ENCODE measurements at regions not wholly inside any gene's neighbourhood (a gene's known extent, or its start where the extent isn't known, plus 50 kb on each side); places are given as distances from the start of the nearest gene placed in this dataset.

DNA sequence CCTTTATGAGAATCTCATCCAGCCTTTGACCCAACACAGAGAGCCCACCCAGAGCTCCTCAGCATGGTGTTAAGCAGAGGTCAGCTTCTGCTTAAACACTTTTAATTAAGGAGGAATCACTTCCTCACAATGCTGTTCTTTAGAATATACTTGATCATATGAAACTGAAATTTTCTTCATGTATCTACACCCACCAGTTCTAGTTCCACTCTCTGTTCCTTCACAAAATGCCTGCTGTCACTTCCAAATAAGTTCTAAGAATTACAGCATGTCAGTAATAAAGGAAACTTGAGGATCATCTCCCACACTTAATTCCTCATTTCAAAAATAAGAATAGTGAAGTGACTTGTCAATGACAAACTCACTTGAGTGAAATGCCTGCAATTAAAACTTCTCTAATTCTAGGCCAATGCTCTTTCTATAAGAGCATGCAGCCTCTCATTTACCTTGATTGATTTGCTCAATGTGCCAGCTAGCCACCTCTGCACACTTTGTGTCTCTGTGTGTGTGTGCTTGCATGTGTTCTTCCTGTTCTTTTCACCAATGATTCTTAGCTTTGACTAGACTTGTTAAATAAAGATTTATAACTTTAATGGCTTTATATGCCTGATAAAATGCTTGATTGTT, 356.3 kb downstream of the PLPP3 start:
- FAIRE-seq (no peak), DNase-seq (ENCODE audit: low read depth in 1 of 2, low spot score in 1 of 2) (no peak), ATAC-seq (no peak)
- Histone ChIP-seq H3K9me3 (no peaks in the 10 kb centered on the region), H3K4me1 (no peaks in the 10 kb centered on the region), H3K4me2 (no peak overlapping the region), H3K27ac (no peak overlapping the region), H3K4me3 (no peak overlapping the region)
- POLR2A ChIA-PET, result no interaction called here
- CTCF ChIA-PET, result no interaction called here
- TF ChIP-seq MAFK (IDR thresholded peaks at IDR 0.05; ENCODE audit: partially characterized antibody) (no peak), CBX2 (IDR thresholded peaks at IDR 0.05; ENCODE audit: borderline replicate concordance, low read depth) (no peak), POLR2A (IDR thresholded peaks at IDR 0.05; ENCODE audit: low read length) (no peak), CHD2 (IDR thresholded peaks at IDR 0.05; ENCODE audit: low read length, partially characterized antibody) (no peak), POLR2AphosphoS2 (conservative IDR thresholded peaks at IDR 0.05; ENCODE audit: low read length) (no peak), HOXA7 (CRISPR knock-in tag; IDR thresholded peaks at IDR 0.05) (no peak), TFCP2L1 (CRISPR knock-in tag; IDR thresholded peaks at IDR 0.05) (no peak), BHLHE40 (IDR thresholded peaks at IDR 0.05; ENCODE audit: low read depth, low read length) (no peak), HEYL (CRISPR knock-in tag; IDR thresholded peaks at IDR 0.05) (no peak), JUNB (IDR thresholded peaks at IDR 0.05) (no peak), SMC3 (IDR thresholded peaks at IDR 0.05) (no peak), JUN (IDR thresholded peaks at IDR 0.05) (no peak), MAZ (IDR thresholded peaks at IDR 0.05; ENCODE audit: borderline replicate concordance, low read depth, low read length) (no peak), NR3C1 (IDR thresholded peaks at IDR 0.05) (no peak)
- TF ChIP-seq, protein P1, sequence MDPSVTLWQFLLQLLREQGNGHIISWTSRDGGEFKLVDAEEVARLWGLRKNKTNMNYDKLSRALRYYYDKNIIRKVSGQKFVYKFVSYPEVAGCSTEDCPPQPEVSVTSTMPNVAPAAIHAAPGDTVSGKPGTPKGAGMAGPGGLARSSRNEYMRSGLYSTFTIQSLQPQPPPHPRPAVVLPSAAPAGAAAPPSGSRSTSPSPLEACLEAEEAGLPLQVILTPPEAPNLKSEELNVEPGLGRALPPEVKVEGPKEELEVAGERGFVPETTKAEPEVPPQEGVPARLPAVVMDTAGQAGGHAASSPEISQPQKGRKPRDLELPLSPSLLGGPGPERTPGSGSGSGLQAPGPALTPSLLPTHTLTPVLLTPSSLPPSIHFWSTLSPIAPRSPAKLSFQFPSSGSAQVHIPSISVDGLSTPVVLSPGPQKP (IDR thresholded peaks at IDR 0.05; ENCODE audit: low read depth, low read length), result no peak
- TF ChIP-seq, protein P2, sequence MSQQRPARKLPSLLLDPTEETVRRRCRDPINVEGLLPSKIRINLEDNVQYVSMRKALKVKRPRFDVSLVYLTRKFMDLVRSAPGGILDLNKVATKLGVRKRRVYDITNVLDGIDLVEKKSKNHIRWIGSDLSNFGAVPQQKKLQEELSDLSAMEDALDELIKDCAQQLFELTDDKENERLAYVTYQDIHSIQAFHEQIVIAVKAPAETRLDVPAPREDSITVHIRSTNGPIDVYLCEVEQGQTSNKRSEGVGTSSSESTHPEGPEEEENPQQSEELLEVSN (IDR thresholded peaks at IDR 0.05; ENCODE audit: borderline replicate concordance, low read depth), result no peak

DNA sequence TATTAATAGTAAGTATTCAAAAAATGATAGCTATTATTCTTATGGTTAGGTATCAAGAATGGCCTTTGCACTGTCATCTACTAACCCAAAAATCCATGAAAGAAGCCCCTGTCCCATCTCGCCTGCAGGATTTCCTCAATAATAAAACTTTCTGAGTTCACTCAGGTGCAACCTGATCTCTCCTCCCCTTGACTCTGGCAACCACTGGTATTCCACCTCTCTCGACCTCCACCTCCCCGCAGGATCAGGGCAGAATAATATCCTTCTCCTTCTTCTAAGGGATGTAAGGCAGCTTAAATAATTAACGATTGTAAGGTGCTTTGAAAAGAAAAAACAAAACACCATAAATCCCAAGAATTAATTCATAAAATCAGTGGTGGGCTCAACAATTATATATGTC, 359.3 kb downstream of the PLPP3 start:
- DNase-seq (ENCODE audit: low read depth in 1 of 2, low spot score in 1 of 2), result no peak
- POLR2A ChIA-PET, result no interaction called here
- H3K4me1 ChIP-seq, result no peaks in the 10 kb centered on the region
- no peak overlapping the region for H3K4me3 ChIP-seq
- CTCF ChIA-PET, result interaction anchor here (0.6 kb wide), 1 partner anchor 141 kb away, joined by 3 read pairs; no protein-coding TSS in a partner anchor
- no peak for FAIRE-seq
- 79% methylated on average over 4 of the region's 4 CpGs for WGBS (ENCODE audit: missing lambda C conversion rate)
- no peak for TF ChIP-seq TFCP2L1 (CRISPR knock-in tag; IDR thresholded peaks at IDR 0.05)
- ATAC-seq, result no peak
- H3K9me3 ChIP-seq, result no peaks in the 10 kb centered on the region
- H3K4me2 ChIP-seq, result no peak overlapping the region
- no peak overlapping the region for H3K27ac ChIP-seq

DNA sequence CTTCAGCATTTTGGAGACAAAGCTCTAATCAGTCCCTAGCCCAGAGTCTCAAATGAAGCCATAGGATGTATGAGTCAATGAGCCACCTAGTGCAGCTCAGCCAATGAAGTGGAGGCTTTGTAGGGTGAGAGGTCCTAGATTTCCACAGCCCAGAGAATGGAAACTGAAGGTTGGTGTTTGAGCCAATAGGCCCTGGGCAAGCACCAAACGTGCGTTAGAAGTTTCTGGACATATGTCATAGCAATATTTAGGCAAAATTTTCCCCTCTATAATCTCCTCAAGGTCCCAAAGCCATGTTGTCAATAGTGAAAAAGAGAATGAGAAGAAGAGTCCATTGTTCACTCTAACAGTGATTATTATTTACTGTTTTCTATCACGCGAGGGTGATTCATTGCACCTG, 361.3 kb downstream of the PLPP3 start:
- ChIA-PET POLR2A (no interaction called here), CTCF (no interaction called here)
- no peak for DNase-seq (ENCODE audit: low read depth in 1 of 2, low spot score in 1 of 2)
- Histone ChIP-seq H3K9me3 (no peaks in the 10 kb centered on the region), H3K4me3 (no peak overlapping the region), H3K27ac (no peak overlapping the region), H3K4me1 (no peaks in the 10 kb centered on the region), H3K4me2 (no peak overlapping the region)
- 86% methylated on average over 4 of the region's 4 CpGs for WGBS (ENCODE audit: missing lambda C conversion rate)
- no peak for ATAC-seq
- no peak for FAIRE-seq
- TF ChIP-seq HDAC2 (IDR thresholded peaks at IDR 0.05) (no peak), RCOR1 (IDR thresholded peaks at IDR 0.05; ENCODE audit: low read depth, low read length) (no peak), HOXA7 (CRISPR knock-in tag; IDR thresholded peaks at IDR 0.05) (no peak), RAD21 (conservative IDR thresholded peaks at IDR 0.05 in 1 of 2, IDR thresholded peaks at IDR 0.05 in 1 of 2) (no peak), HOXB13 (CRISPR knock-in tag; IDR thresholded peaks at IDR 0.05; ENCODE audit: low read depth) (no peak), NPAS2 (CRISPR knock-in tag; IDR thresholded peaks at IDR 0.05; ENCODE audit: borderline replicate concordance) (no peak), CBX8 (IDR thresholded peaks at IDR 0.05) (no peak), TP53 (CRISPR knock-in tag; IDR thresholded peaks at IDR 0.05) (no peak), ZC3H11A (IDR thresholded peaks at IDR 0.05) (no peak), POLR2AphosphoS2 (conservative IDR thresholded peaks at IDR 0.05; ENCODE audit: low read length) (no peak), SREBF2 (IDR thresholded peaks at IDR 0.05) (no peak), FOXS1 (CRISPR knock-in tag; IDR thresholded peaks at IDR 0.05) (no peak), NFE2L2 (conservative IDR thresholded peaks at IDR 0.05; ENCODE audit: low read length) (no peak)
- TF ChIP-seq, protein P3, sequence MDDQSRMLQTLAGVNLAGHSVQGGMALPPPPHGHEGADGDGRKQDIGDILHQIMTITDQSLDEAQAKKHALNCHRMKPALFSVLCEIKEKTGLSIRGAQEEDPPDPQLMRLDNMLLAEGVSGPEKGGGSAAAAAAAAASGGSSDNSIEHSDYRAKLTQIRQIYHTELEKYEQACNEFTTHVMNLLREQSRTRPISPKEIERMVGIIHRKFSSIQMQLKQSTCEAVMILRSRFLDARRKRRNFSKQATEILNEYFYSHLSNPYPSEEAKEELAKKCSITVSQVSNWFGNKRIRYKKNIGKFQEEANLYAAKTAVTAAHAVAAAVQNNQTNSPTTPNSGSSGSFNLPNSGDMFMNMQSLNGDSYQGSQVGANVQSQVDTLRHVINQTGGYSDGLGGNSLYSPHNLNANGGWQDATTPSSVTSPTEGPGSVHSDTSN (IDR thresholded peaks at IDR 0.05), result no peak
- TF ChIP-seq, protein P4, sequence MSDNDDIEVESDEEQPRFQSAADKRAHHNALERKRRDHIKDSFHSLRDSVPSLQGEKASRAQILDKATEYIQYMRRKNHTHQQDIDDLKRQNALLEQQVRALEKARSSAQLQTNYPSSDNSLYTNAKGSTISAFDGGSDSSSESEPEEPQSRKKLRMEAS (IDR thresholded peaks at IDR 0.05), result no peak
- TF ChIP-seq, protein P5, sequence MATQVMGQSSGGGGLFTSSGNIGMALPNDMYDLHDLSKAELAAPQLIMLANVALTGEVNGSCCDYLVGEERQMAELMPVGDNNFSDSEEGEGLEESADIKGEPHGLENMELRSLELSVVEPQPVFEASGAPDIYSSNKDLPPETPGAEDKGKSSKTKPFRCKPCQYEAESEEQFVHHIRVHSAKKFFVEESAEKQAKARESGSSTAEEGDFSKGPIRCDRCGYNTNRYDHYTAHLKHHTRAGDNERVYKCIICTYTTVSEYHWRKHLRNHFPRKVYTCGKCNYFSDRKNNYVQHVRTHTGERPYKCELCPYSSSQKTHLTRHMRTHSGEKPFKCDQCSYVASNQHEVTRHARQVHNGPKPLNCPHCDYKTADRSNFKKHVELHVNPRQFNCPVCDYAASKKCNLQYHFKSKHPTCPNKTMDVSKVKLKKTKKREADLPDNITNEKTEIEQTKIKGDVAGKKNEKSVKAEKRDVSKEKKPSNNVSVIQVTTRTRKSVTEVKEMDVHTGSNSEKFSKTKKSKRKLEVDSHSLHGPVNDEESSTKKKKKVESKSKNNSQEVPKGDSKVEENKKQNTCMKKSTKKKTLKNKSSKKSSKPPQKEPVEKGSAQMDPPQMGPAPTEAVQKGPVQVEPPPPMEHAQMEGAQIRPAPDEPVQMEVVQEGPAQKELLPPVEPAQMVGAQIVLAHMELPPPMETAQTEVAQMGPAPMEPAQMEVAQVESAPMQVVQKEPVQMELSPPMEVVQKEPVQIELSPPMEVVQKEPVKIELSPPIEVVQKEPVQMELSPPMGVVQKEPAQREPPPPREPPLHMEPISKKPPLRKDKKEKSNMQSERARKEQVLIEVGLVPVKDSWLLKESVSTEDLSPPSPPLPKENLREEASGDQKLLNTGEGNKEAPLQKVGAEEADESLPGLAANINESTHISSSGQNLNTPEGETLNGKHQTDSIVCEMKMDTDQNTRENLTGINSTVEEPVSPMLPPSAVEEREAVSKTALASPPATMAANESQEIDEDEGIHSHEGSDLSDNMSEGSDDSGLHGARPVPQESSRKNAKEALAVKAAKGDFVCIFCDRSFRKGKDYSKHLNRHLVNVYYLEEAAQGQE (IDR thresholded peaks at IDR 0.05), result no peak
- TF ChIP-seq, protein P6, sequence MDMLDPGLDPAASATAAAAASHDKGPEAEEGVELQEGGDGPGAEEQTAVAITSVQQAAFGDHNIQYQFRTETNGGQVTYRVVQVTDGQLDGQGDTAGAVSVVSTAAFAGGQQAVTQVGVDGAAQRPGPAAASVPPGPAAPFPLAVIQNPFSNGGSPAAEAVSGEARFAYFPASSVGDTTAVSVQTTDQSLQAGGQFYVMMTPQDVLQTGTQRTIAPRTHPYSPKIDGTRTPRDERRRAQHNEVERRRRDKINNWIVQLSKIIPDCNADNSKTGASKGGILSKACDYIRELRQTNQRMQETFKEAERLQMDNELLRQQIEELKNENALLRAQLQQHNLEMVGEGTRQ (IDR thresholded peaks at IDR 0.05), result no peak
